A673 (cell line): ENCODE measurements at regions not wholly inside any gene's neighbourhood (a gene's known extent, or its start where the extent isn't known, plus 50 kb on each side); places are given as distances from the start of the nearest gene placed in this dataset.

Source experiments
- EZH2 ChIP-seq: fragments of 200-600 bp; sonication (generic); IDR thresholded peaks from 2 replicates; pipeline ENCODE4 v1.6.1; 2017; ENCODE audit warnings: borderline replicate concordance, low read depth, mild to moderate bottlenecking, mixed read lengths, antibody characterized with exemption, low read length; ENCODE audit not compliant: poor library complexity, severe bottlenecking
- TF ChIP-seq, protein P1 (sequence below): fragments of 300-800, 200-600 bp; sonication (generic); conservative IDR thresholded peaks from 2 replicates; pipeline ENCODE4 v1.5.1; 2017; ENCODE audit warnings: low read depth, mild to moderate bottlenecking, antibody characterized with exemption, low read length, moderate library complexity, mixed read lengths

DNA sequence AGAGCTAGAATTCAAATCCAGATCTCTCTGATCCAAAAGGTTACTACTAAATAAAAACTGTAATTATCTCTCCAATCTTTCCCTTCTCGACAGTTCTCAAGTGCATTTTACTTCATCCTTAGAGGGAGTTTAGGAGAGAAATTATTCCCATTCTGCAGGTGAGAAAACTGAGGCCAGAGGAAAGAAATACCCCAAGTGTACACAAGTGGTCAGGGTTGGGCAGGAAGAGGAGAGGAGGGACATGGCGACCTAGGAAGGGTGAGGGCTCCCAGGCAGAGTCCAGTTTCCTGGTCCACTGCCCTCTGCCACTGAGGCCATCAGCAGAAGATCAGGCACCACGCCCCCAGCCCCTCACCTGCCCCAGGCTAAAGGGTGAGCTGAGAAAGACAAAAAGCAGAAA is 127.1 kb upstream of the RUNX3 start:
- TF ChIP-seq, protein P1, sequence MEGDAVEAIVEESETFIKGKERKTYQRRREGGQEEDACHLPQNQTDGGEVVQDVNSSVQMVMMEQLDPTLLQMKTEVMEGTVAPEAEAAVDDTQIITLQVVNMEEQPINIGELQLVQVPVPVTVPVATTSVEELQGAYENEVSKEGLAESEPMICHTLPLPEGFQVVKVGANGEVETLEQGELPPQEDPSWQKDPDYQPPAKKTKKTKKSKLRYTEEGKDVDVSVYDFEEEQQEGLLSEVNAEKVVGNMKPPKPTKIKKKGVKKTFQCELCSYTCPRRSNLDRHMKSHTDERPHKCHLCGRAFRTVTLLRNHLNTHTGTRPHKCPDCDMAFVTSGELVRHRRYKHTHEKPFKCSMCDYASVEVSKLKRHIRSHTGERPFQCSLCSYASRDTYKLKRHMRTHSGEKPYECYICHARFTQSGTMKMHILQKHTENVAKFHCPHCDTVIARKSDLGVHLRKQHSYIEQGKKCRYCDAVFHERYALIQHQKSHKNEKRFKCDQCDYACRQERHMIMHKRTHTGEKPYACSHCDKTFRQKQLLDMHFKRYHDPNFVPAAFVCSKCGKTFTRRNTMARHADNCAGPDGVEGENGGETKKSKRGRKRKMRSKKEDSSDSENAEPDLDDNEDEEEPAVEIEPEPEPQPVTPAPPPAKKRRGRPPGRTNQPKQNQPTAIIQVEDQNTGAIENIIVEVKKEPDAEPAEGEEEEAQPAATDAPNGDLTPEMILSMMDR = no peak
- TF ChIP-seq EZH2 = no peak
